Keratinocyte (primary cell): ENCODE measurements at regions not wholly inside any gene's neighbourhood (a gene's known extent, or its start where the extent isn't known, plus 50 kb on each side); places are given as distances from the start of the nearest gene placed in this dataset.

ENCODE experiments used
- DNase-seq: peaks from one replicate; pipeline ENCODE4 v3.0.0-alpha.2; 2011; ENCODE audit warnings: low read depth, missing footprints, low spot score
- FAIRE-seq: peaks from 2 replicates; lab custom pipeline; 2011; peaks lifted over from hg19 to GRCh38; lab: Jason Lieb, UNC
- H2AFZ ChIP-seq: 2 replicates; pipeline ENCODE4 v1.6.0; 2012; ENCODE audit warnings: low read length, control low read depth, inconsistent platforms; ENCODE audit not compliant: control insufficient read depth
- H3K27ac ChIP-seq: 2 replicates; pipeline ENCODE4 v1.5.1; 2011; ENCODE audit warnings: low read length; ENCODE audit not compliant: control insufficient read depth, insufficient read depth
- H3K27me3 ChIP-seq: 3 replicates; pipeline ENCODE4 v1.6.0; 2011; ENCODE audit warnings: low read length; ENCODE audit not compliant: control insufficient read depth, insufficient read depth; ENCODE audit errors: extremely low read depth
- H3K36me3 ChIP-seq, 2 experiments: 2 replicates in 1 of 2; 3 replicates in 1 of 2; pipeline ENCODE4 v1.5.1; 2011; ENCODE audit warnings: low read length in 2 of 2, mild to moderate bottlenecking in 1 of 2; ENCODE audit not compliant: control insufficient read depth in 2 of 2, insufficient read depth in 2 of 2; ENCODE audit errors: extremely low read depth in 1 of 2
- H3K4me1 ChIP-seq: 3 replicates; pipeline ENCODE4 v1.5.1; 2011; ENCODE audit warnings: low read length; ENCODE audit not compliant: control insufficient read depth, insufficient read depth; ENCODE audit errors: extremely low read depth
- H3K4me2 ChIP-seq: 3 replicates; pipeline ENCODE4 v1.6.0; 2011; ENCODE audit warnings: low read depth, low read length; ENCODE audit not compliant: control insufficient read depth, insufficient read depth; ENCODE audit errors: extremely low read depth
- H3K4me3 ChIP-seq, 3 experiments: fragments of 200-600 bp in 1 of 3; sonication (generic) in 1 of 3; 2 replicates in 2 of 3; 3 replicates in 1 of 3; pipeline ENCODE4 v1.5.1; 2011 to 2016; ENCODE audit warnings: low read length in 3 of 3, mild to moderate bottlenecking in 3 of 3, control low read depth in 2 of 3, inconsistent platforms in 1 of 3, low read depth in 1 of 3, mixed read lengths in 1 of 3, mixed run types in 1 of 3, moderate library complexity in 1 of 3; ENCODE audit not compliant: control insufficient read depth in 2 of 3, insufficient read depth in 2 of 3; ENCODE audit errors: extremely low read depth in 1 of 3
- H3K79me2 ChIP-seq: 2 replicates; pipeline ENCODE4 v1.6.0; 2012; ENCODE audit warnings: low read length; ENCODE audit not compliant: control insufficient read depth, insufficient read depth
- H3K9ac ChIP-seq: 3 replicates; pipeline ENCODE4 v1.6.0; 2011; ENCODE audit warnings: low read length; ENCODE audit not compliant: control insufficient read depth, insufficient read depth; ENCODE audit errors: extremely low read depth
- H3K9me1 ChIP-seq: 3 replicates; pipeline ENCODE4 v1.6.0; 2011; ENCODE audit warnings: low read length; ENCODE audit not compliant: control insufficient read depth, insufficient read depth; ENCODE audit errors: extremely low read depth
- H3K9me3 ChIP-seq: 2 replicates; pipeline ENCODE4 v1.5.1; 2012; ENCODE audit warnings: low read depth, low read length; ENCODE audit not compliant: control insufficient read depth
- H4K20me1 ChIP-seq: 3 replicates; pipeline ENCODE4 v1.6.0; 2011; ENCODE audit warnings: low read length; ENCODE audit not compliant: control insufficient read depth, insufficient read depth; ENCODE audit errors: extremely low read depth
- CTCF ChIP-seq, 3 experiments: IDR thresholded peaks in 1 of 3; conservative IDR thresholded peaks in 1 of 3; optimal IDR thresholded peaks in 1 of 3; 2 replicates in 2 of 3; 3 replicates in 1 of 3; pipeline versions ENCODE3 to v1.5.1; 2011; ENCODE audit warnings: low read length in 3 of 3, mild to moderate bottlenecking in 3 of 3, moderate library complexity in 2 of 3, control low read depth in 1 of 3, inconsistent platforms in 1 of 3; ENCODE audit not compliant: insufficient read depth in 2 of 3; ENCODE audit errors: extremely low read depth in 1 of 3
- EZH2 ChIP-seq: IDR thresholded peaks from one replicate; pipeline ENCODE4 v1.6.1; 2012; ENCODE audit warnings: inconsistent platforms, mild to moderate bottlenecking, low read length, moderate library complexity
- dilution Hi-C: fragments of 300-500 bp; cut with MboI; formaldehyde crosslinking; loops from one replicate; pipeline ENCODE4 v1.7.0; 2020; ENCODE audit warnings: low sequenced_read_pairs; ENCODE audit not compliant: extremely low pct_ligation_motif_present

GRCh38 chr14:82328442-82328841 lies 794.8 kb upstream of the SEL1L start:
- Histone ChIP-seq H4K20me1 (no peaks in the 10 kb centered on the region), H3K9me3 (no peaks in the 10 kb centered on the region), H3K4me2 (no peak overlapping the region), H3K36me3 (no peaks in the 10 kb centered on the region), H3K79me2 (no peaks in the 10 kb centered on the region), H2AFZ (no peak overlapping the region), H3K9ac (no peak overlapping the region), H3K9me1 (no peaks in the 10 kb centered on the region), H3K27ac (no peak overlapping the region), H3K27me3 (no peaks in the 10 kb centered on the region), H3K4me3 (no peak overlapping the region), H3K4me1 (no peaks in the 10 kb centered on the region)
- dilution Hi-C loops: no loop called here
- DNase-seq: no peak
- no peak for TF ChIP-seq CTCF (optimal IDR thresholded peaks at IDR 0.05 in 1 of 3, IDR thresholded peaks at IDR 0.05 in 1 of 3, conservative IDR thresholded peaks at IDR 0.05 in 1 of 3; ENCODE audit: extremely low read depth in 1 of 3, insufficient read depth in 2 of 3, low read length in 3 of 3)
- TF ChIP-seq EZH2: no peak
- FAIRE-seq: no peak

- H3K27ac ChIP-seq: no peak overlapping the region
- H3K9me1 ChIP-seq: no peaks in the 10 kb centered on the region
- H3K36me3 ChIP-seq: no peaks in the 10 kb centered on the region
- H3K4me2 ChIP-seq: no peak overlapping the region
- no peak for FAIRE-seq
- no peaks in the 10 kb centered on the region for H3K79me2 ChIP-seq
- H4K20me1 ChIP-seq: no peaks in the 10 kb centered on the region
- no peak overlapping the region for H2AFZ ChIP-seq
- no peak overlapping the region for H3K4me3 ChIP-seq
- no peaks in the 10 kb centered on the region for H3K9me3 ChIP-seq
- DNase-seq: no peak
- dilution Hi-C loops: no loop called here
- no peak overlapping the region for H3K9ac ChIP-seq
- TF ChIP-seq CTCF (optimal IDR thresholded peaks at IDR 0.05 in 1 of 3, IDR thresholded peaks at IDR 0.05 in 1 of 3, conservative IDR thresholded peaks at IDR 0.05 in 1 of 3; ENCODE audit: extremely low read depth in 1 of 3, insufficient read depth in 2 of 3, low read length in 3 of 3) (no peak), EZH2 (no peak)
- no peaks in the 10 kb centered on the region for H3K4me1 ChIP-seq
- no peaks in the 10 kb centered on the region for H3K27me3 ChIP-seq
Observed at GRCh38 chr14:82341261-82341810, 807.7 kb upstream of the SEL1L start.
